ENCODE measurements at regions not wholly inside any gene's neighbourhood (a gene's known extent, or its start where the extent isn't known, plus 50 kb on each side); places are given as distances from the start of the nearest gene placed in this dataset.

- TF ChIP-seq CTCF (IDR thresholded peaks at IDR 0.05; ENCODE audit: borderline replicate concordance, extremely low read depth, insufficient read depth), result no peak
- no peaks in the 10 kb centered on the region for H3K27me3 ChIP-seq (ENCODE audit: control insufficient read depth, insufficient read depth, low read length)
- H3K9me3 ChIP-seq (ENCODE audit: control insufficient read depth in 2 of 3, insufficient read depth in 1 of 3, low read length in 3 of 3), result peaks cover 0 to 2% (median 0%) of the 10 kb centered on the region in 3 donors
- no peak overlapping the region for H3K9ac ChIP-seq (ENCODE audit: low read length in 3 of 3)
- no peaks in the 10 kb centered on the region for H3K36me3 ChIP-seq (ENCODE audit: control insufficient read depth in 2 of 3, insufficient read depth in 3 of 3, low read length in 3 of 3)
- H3K27ac ChIP-seq (ENCODE audit: low read depth in 2 of 2, low read length in 2 of 2), result no peak overlapping the region
- DNase-seq (no peak), FAIRE-seq (no peak)
- no peak overlapping the region for H3K4me3 ChIP-seq (ENCODE audit: low read length in 3 of 3)
- intact Hi-C loops (cut with DNase I), result no loop called here
- H3K4me1 ChIP-seq (ENCODE audit: control insufficient read depth in 2 of 3, insufficient read depth in 2 of 3, low read depth in 1 of 3, low read length in 3 of 3), result no peaks in the 10 kb centered on the region
These were observed 759.3 kb downstream of the BCL11B start for GRCh38 chr14:98512501-98513251.

- intact Hi-C loops (cut with DNase I), result no loop called here
- Histone ChIP-seq H3K4me3 (ENCODE audit: low read length in 3 of 3) (no peak overlapping the region), H3K9ac (ENCODE audit: low read length in 3 of 3) (no peak overlapping the region), H3K27me3 (ENCODE audit: control insufficient read depth, insufficient read depth, low read length) (no peaks in the 10 kb centered on the region), H3K36me3 (ENCODE audit: control insufficient read depth in 2 of 3, insufficient read depth in 3 of 3, low read length in 3 of 3) (no peaks in the 10 kb centered on the region), H3K27ac (ENCODE audit: low read depth in 2 of 2, low read length in 2 of 2) (no peak overlapping the region), H3K9me3 (ENCODE audit: control insufficient read depth in 2 of 3, insufficient read depth in 1 of 3, low read length in 3 of 3) (peaks cover 0 to 2% (median 0%) of the 10 kb centered on the region in 3 donors), H3K4me1 (ENCODE audit: control insufficient read depth in 2 of 3, insufficient read depth in 2 of 3, low read depth in 1 of 3, low read length in 3 of 3) (no peaks in the 10 kb centered on the region)
- no peak for TF ChIP-seq CTCF (IDR thresholded peaks at IDR 0.05; ENCODE audit: borderline replicate concordance, extremely low read depth, insufficient read depth)
- DNase-seq (no peak), FAIRE-seq (no peak)
These were observed 758.4 kb downstream of the BCL11B start for GRCh38 chr14:98513558-98513957.

- intact Hi-C loops (cut with DNase I), result no loop called here
- H3K9me3 ChIP-seq (ENCODE audit: control insufficient read depth in 2 of 3, insufficient read depth in 1 of 3, low read length in 3 of 3), result peaks cover 0 to 2% (median 0%) of the 10 kb centered on the region in 3 donors
- no peaks in the 10 kb centered on the region for H3K36me3 ChIP-seq (ENCODE audit: control insufficient read depth in 2 of 3, insufficient read depth in 3 of 3, low read length in 3 of 3)
- no peaks in the 10 kb centered on the region for H3K4me1 ChIP-seq (ENCODE audit: control insufficient read depth in 2 of 3, insufficient read depth in 2 of 3, low read depth in 1 of 3, low read length in 3 of 3)
- no peak overlapping the region for H3K9ac ChIP-seq (ENCODE audit: low read length in 3 of 3)
- H3K27me3 ChIP-seq (ENCODE audit: control insufficient read depth, insufficient read depth, low read length), result no peaks in the 10 kb centered on the region
- H3K4me3 ChIP-seq (ENCODE audit: low read length in 3 of 3), result no peak overlapping the region
- TF ChIP-seq CTCF (IDR thresholded peaks at IDR 0.05; ENCODE audit: borderline replicate concordance, extremely low read depth, insufficient read depth), result no peak
- FAIRE-seq (no peak), DNase-seq (no peak)
- no peak overlapping the region for H3K27ac ChIP-seq (ENCODE audit: low read depth in 2 of 2, low read length in 2 of 2)
These were observed 758.0 kb downstream of the BCL11B start for GRCh38 chr14:98514016-98514415.

Measured in kidney (tissue), 13 donors.